Stimulated activated CD4-positive, alpha-beta T cell treated with anti-CD3 and anti-CD28 coated beads, Interleukin-4, amount 100 ng/mL, for 48 hours (primary cell): ENCODE measurements at regions not wholly inside any gene's neighbourhood (a gene's known extent, or its start where the extent isn't known, plus 50 kb on each side); places are given as distances from the start of the nearest gene placed in this dataset.
"Not testable (repeated sequence)": the region's sequence is repeated elsewhere in the genome, so short reads cannot be mapped to it uniquely, and the experiment has no call there.

Experiments
- DNase-seq, 2 donors: peaks; one replicate each; pipeline ENCODE4 v3.0.0-alpha.2; 2020; ENCODE audit warnings: low read depth in 2 of 2

GRCh38 chr14:96686126-96686525 lies 111.1 kb upstream of the VRK1 start:
- DNase-seq = no peak

DNA sequence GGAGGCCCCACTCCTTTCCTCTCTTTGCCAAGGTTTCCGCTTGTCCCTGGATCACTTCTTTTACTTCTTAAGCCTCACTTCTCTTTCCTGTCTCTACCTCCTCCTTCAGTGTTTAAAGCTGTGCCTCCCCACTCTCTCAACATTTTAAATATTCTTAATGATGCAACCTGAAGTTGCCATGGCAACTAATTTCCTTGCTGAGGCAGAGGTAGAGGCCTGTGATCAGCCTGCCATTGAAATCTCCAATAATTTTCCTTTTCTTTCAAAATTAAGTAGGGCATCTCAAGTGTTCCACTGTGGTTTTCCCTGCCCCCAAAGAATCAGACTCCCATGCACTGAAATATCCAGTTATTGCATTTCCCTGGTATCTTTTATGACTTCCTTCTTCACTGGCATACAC lies 108.6 kb upstream of the VRK1 start:
- no peak for DNase-seq

- no peak for DNase-seq
Observed at GRCh38 chr14:96690713-96691383, 106.3 kb upstream of the VRK1 start.

DNA sequence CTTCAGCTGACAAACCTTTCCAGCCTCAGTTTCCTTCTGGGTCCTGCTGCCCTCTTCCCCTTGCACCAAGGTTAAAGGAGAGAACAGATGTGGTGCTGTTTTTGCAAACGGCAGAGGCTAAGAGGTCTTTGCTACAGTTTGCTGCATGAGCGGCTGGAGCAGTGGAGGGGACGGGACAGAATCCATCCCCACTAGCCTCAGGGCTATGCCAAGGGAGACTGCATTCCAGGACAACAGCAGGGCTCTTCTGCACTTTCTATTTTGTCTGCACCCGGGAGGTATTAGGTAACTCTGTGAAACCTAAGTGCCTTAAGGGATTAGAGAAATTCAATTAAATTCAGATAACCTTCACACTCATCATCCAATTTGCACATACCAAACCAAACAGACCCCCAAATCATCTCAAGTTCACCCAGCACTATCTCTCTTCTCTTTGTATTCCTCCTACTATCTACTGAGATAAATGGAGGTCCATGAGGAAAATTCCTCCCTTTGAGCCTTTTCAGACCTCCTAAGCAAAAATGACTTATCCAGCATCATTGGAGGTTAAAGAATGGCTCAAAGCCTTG lies 103.8 kb upstream of the VRK1 start:
- no peak for DNase-seq

- DNase-seq = no peak
Observed at GRCh38 chr14:96693987-96694386, 103.2 kb upstream of the VRK1 start.

DNA sequence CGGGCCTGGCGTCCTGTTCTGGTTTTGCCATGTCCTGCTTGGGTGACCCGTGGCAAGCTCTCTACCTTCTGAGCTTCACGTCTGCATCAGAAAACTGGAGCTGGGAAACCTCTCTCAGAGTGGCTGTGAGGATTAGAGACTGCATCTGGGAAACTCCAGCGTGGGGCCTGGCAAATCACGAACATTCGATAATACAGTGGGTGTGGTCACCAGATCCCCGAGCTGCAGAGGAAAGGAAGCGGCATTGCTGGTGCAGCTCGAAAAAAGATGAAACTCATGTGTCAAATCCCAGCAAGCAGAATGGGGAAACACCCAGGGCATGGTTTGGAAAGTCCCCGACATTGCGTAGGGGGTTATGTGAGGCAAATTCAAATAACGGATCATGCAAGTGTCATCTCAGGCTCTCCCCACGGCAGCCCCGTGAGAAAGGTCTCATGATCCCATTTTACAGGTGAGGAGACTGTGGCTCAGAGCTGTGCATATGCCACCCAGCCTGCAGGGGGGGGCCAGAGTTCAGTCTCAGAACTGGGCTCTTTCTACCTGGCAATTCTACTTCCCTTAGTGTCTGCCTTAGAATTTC lies 98.1 kb upstream of the VRK1 start:
- peak; percentile 9 to 15 for DNase-seq

DNA sequence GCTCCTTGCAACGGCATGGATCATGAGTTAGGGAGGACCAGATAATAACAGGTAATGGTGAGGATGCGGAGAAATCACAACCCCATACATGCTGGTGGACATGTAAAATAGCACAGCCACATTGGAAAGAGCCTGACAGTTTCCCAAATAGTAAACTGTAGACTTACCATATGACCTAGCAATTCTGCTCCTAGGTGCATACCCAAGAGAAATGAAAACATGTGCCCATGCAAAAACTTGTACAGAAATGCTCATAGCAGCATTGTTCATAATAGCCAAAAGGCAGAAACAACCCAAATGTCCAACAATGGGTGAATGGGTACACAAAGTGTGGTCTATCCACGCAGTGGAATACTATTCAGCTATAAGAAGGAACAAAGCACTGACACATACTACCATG lies 97.5 kb upstream of the VRK1 start:
- DNase-seq = no peak

DNA sequence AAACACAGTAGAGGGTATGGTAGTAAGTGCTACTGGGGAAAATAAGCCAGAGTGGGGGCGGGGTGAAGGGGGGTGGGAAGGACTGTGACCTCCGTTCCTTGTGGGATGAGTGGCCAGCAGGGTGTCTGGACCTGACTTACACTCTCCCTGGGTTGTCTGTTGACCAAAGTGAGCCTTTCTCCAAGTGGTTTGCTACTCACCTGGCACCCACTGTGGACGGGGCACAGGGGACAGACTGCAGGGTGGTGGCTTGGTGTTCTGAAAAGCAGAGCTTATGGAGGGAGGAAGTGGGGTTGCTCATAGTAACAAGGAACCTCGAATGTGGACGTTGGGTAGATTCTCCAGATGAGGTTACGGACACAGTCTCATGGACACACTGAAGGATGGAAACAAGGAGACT lies 94.4 kb upstream of the VRK1 start:
- no peak for DNase-seq

GRCh38 chr14:96705422-96706092 lies 91.6 kb upstream of the VRK1 start:
- no peak for DNase-seq

DNA sequence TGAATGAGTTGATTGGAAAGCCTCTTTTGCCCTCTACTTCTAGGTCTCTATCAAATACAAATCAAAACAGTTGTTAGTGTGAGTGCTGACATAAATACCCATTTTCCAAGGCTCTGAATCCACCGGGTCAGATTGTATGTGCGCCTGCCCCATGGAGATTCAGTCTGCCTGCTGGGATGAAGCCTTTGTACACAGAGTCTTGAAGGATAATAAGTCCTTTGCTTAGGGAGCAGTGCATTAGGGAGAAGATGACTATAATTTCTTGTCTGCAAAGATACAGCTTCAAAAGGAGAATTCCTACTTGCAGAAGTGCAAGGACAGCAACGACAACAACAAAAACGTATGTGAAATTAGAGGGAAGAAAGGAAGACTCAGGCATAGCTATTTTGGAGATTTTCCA lies 90.3 kb upstream of the VRK1 start:
- DNase-seq = no peak

- no peak for DNase-seq
Observed at GRCh38 chr14:96710060-96710666, 87.0 kb upstream of the VRK1 start.

DNA sequence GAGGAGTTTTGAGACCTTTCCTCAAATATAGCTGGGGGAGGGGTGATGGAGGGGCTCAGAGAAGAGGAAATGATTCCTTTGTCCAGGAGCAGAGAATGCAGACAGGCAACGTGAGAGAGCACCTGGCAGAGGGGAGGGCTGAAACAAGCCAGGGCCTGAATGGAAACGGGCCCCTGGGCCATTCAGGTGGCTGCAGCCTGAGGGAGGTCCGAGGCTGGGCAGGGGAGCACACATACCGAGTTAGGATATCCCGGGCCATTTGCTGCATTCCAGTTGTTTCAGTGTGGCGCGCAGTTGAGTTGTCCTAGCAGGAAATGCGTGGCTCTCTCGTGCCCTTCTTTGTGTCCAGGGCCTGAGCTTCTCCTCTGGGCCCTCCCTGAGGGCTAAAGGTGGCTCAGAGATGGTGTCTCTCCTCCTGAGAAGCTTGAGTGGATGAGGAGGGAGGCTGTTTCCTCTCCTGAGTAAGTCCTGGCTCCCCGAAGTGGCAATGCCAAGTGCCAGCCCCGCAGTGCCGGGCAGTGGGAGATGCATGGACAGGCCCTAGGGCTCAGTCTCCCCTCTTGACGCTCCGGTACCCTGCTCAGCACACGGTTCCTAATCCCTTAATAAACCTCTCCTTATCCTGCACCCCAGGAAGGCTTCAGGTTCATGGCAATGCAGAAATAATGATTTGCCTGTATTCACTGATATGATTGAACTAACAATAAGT lies 85.5 kb upstream of the VRK1 start:
- no peak for DNase-seq

- no peak for DNase-seq
Observed at GRCh38 chr14:96713426-96713825, 83.8 kb upstream of the VRK1 start.

DNA sequence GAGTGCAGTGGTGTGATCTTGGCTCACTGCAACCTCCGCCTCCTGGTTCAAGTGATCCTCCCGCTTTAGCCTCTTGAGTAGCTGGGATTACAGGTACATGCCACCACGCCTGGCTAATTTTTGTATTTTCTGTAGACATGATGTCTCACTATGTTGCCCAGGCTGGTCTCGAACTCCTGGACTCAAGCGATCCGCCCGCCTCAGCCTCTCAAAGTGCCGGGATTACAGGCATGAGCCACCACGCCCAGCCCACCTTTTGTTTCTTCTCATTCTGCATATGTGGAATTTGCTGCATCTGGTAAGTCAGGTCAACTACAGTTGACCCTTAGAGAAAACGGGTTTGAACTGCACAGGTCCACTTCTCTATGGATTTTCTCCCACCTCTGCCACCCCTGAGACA lies 82.6 kb upstream of the VRK1 start:
- not testable (repeated sequence) for DNase-seq

DNA sequence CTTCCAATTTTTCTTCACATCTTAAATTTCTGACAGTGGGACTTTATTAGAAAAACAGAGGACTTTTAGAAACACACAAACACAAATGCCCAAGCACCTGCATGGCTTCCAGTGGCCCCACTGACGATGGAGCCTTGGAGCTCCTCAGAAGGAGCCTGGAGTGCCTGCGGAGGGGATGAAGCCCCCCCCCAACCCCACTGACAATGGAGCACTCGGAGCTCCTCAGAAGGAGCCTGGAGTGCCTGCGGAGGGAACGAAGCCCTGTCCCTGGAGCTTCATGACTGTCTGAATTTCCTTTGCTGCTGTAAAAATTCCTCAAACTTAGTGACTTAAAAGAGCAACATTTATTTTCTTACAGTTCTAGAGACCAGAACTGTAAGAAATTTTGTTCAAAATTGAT lies 80.1 kb upstream of the VRK1 start:
- DNase-seq = no peak

DNA sequence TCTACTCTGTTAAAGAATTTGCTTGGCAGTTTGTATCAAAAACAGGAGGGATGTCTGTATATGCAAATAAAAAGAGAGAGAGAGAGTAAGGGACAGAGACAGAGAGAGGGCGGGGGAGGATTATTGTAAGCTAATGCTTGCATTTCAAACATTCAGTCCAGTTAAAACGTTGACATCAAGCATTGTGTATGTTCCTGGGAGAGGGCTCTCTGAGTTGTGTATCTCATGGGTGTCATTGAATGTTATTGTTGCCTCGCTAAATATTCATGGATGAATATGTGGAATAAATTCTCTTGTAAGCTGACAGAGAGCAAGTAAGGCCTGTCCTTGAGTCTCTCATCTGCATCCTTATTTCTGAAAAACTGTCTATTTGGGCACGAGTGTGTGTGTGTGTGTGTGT lies 78.8 kb upstream of the VRK1 start:
- DNase-seq = no peak

DNA sequence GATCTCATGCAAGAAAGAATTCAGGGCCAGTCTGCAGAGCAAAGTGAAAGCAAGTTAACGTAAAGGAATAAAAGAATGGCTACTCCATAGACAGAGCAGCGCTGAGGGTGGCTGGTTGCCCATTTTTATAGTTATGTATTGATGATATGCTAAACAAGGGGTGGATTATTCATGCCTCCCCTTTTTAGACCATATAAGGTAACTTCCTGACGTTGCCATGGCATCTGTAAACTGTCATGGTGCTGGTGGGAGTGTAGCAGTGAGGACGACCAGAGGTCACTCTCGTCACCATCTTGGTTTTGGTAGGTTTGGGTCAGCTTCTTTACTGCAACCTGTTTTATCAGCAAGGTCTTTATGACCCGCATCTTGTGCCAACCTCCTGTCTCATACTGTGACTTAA lies 76.5 kb upstream of the VRK1 start:
- DNase-seq = not testable (repeated sequence)

- no peak for DNase-seq
Observed at GRCh38 chr14:96722736-96723135, 74.4 kb upstream of the VRK1 start.

GRCh38 chr14:96723946-96724345 lies 73.2 kb upstream of the VRK1 start:
- DNase-seq = no peak

DNA sequence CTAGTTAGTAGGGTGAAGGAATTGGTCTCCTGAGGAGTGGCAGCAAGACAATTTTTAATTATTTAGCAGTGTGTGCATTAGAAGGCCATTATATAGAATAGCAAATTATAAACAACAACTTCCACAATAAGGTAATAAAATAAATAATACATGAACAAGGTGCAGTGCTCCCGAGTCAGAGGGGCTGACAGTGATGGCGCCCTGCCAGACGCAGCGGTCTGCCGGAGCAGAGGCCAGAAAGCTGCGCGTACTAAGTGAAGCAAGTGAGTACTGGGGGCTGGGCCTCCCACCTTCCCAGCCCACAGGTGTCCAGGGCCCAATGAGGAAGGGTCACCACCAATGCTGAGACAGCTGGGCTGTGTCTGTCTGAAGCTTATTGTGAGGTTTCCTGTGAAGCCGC lies 72.0 kb upstream of the VRK1 start:
- DNase-seq = no peak

DNA sequence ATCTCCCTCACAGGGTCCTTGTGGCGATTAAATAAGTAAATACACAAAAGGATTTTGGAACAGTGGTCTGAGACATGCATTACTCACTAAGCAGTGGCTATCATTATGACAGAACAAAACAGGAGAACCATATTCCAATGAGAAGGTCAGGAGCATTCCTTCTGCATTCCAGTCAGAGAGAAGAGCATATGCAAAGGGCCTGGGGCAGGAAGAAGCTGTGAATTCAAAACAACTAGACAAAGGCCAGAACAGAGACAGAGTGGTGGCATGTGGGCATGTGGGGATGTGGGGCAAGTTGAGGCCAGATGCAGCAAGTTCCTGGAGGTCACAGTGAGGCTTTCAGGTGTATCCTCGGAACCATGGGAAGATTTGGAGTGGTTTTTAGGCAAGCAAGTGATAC lies 70.1 kb upstream of the VRK1 start:
- DNase-seq = no peak

GRCh38 chr14:96727491-96727890 lies 69.7 kb upstream of the VRK1 start:
- DNase-seq = no peak
